Middle frontal gyrus (tissue), 1 donor: ENCODE measurements at regions not wholly inside any gene's neighbourhood (a gene's known extent, or its start where the extent isn't known, plus 50 kb on each side); places are given as distances from the start of the nearest gene placed in this dataset.

Source experiments
- DNase-seq: peaks from one replicate; pipeline ENCODE4 v3.0.0-alpha.2; 2015; ENCODE audit warnings: low spot score; ENCODE audit errors: extremely low spot score

DNA sequence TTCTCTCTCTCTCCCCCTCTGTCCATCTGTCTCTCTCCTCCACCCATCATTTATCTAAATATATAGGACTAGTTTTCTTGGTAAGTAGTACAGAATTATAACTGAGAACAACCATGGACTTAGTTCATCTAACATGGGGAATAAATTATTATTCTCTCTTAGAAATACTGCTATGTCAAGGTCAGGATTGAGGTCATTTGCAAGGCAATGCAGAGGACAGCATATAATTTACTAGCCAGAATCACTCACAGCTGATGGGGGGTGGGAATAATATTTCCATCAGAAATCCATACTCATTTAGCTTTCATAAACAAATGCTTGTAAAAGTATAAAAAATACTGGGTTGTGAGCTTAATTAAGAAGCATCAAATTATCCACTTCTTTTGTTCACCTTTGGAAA is 553.9 kb upstream of the POU3F2 start:
- DNase-seq, result no peak

- DNase-seq, result no peak
These were observed 547.8 kb upstream of the POU3F2 start for GRCh38 chr6:98286620-98287019.

- no peak for DNase-seq
These were observed 546.5 kb upstream of the POU3F2 start for GRCh38 chr6:98287876-98288275.

DNA sequence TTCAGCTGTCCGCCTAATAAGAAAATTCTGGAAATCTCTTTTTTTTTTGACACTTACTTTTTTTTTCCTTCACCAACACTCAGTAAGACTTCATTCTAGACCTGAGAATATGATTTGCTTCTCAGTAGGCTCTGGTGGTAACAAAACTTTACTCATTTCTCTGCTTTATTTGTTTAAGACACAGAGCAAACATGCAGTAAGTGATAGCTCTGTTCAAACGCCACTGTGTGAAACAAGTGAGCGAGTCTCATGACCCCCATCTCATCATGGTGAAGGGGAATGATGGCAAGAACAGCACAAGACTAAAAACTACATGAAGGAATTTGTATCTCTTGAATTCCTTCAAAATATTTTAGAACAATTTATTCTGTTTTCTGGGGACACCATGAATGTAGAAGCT is 541.6 kb upstream of the POU3F2 start:
- no peak for DNase-seq

DNA sequence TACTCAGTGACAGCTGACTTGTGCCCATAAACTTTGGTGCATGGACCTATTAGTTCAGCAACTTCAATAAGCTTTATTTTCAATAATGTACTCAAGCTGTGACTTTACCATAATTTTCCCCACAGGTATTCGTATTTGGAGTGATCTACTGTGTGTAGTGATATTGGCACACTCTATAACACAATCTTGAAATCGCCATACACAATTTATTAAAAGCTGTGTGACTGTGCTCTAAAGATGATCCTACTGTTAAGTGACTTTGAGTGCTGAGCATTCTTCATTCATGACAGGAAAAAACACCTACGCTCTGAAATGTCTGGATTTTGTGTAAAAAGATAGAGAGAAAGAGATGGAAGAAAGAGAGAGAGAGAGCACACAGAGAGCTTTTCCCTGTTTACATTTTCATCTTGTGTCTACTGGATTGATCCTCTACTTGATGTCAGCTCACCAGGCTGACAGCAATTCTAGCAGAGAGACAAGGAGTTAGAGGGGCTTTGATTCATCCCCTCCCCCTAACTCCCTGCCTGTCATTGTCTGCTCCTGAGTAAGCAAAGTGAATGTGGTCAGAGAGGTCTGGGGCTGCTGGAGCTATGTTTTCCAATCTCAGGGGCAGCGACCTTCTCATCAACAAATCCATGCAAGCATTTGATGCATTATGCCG is 538.7 kb upstream of the POU3F2 start:
- no peak for DNase-seq

DNA sequence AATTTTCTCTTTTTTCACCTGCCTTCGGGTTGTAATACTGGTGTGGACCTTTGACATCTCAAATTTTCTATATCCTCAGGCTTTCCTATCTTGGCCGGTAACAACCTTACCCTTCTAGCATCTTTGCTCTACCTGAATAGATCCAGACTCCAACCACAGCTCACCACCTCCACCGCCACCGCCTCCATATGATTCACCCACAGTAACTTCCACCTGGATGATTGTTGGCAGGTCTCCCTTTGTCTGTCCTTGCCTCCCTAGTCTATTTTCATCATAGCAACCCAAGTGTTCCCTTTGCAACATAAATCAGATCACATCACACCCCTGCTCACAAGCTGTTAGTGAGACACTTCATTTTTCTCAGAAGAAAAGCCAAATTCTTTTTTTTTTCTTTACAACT is 525.8 kb upstream of the POU3F2 start:
- DNase-seq, result peak; percentile 5

GRCh38 chr6:98310443-98310842 is 523.9 kb upstream of the POU3F2 start:
- DNase-seq, result no peak

DNA sequence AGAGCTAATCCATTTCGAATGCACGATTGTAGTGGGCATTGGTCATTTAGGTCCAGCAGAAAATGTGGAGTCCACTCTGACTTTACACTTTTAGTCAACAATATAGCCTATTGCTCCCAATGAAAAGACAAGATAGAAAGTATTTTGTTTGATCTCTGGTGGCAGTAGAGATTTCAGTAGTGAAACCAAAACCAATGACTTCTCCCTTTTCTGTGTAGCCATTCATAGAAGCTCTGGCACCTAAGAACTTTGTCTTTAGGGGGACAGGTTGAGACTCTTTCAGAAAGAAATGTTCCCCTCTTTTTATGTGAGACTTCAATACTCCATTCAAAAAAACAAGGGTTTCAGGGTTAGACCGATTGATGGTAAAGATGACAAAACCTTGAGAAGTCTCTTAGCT is 510.8 kb upstream of the POU3F2 start:
- DNase-seq, result no peak

DNA sequence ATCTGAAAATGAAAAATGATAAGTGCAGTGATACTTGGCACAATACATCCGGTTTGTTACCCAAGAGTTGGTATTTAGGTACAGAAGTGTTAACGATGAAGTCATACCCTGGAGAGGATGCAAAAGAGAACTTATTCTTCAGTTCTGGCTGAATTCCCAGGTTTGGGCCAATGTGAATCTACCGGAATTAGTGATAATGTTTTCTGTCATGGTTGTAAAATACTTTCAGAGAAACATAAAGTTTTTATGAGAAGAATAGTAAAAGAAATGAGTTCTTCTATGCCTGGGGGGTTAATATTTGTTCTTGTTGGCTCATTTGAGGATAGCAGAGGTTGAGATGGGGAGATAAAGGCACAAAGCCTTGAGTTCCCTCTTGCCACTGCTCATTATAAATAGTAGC is 509.9 kb upstream of the POU3F2 start:
- no peak for DNase-seq

GRCh38 chr6:98325366-98325765 is 509.0 kb upstream of the POU3F2 start:
- no peak for DNase-seq

DNA sequence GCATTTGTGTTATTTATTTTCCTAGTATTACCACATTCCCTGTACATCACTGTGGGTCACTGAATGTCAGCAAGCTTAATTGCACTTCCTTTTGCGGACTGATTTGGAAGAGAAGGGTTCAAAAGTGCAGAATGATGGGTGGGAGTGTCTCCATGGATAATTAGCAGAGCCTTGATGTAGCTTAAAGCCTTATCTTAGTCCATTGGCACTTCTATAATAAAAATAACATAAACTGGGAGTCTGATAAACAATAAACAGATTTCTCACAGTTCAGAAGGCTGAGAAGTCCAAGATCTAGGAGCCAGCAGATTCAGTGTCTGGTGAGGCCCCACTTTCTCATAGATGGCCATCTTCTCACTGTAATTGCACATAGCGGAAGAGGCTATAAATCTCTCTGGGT is 501.1 kb upstream of the POU3F2 start:
- DNase-seq, result no peak

DNA sequence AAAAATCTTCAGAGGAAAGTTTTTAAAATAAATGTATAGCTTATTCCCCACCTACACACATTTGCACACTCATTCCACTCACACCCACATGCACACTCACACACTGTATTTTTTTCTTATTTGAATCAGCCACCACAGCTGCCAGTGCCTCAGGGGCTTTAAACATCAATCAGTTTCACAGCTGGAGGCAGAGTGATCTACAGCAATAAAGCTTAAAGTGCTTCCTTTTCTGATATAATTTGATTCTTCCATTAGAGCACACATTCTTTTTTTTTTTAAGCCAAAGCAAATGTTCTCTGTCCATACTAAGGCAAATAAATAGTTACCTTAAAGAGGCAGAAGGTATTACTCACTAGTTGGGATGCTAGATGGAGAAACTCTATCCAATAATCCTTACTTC is 498.8 kb upstream of the POU3F2 start:
- DNase-seq, result no peak

DNA sequence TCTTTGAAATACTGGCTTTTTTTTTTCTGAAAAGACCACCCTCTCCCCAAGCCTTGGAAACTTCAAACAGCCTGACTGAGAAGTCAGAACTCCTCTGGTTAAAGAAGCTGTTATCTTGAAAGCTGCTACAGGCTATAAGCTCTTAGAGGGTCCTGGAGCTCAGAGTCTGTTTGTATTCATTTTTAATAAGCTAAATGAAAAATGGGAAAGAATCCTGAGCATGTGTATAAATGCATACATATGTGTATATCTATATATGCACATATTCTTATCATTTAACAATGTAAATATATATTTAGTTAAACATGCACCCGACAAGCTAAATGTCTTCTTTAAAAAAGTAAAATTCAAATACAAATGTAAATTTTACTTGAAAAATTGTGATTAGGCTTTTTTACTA is 494.9 kb upstream of the POU3F2 start:
- no peak for DNase-seq

DNA sequence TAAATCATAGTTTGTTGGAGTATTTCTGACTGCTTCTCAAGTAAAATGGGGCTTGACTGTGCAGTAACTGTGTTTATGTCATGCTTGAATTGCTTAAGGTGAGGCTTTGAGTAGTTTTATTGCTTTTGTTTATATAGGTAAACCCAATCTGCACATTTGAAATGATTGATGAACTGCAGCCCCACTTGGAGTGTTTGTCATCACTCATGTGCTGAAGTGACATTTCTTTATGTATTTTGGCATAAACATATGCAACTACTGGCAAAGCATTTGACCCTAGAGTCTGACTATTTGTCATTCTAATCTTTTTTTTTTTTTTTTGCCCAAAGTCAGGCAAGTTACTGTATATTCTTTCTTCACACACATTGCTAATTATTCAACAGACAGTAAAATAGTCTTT is 491.4 kb upstream of the POU3F2 start:
- DNase-seq, result no peak

GRCh38 chr6:98343797-98344196 is 490.6 kb upstream of the POU3F2 start:
- DNase-seq, result no peak

DNA sequence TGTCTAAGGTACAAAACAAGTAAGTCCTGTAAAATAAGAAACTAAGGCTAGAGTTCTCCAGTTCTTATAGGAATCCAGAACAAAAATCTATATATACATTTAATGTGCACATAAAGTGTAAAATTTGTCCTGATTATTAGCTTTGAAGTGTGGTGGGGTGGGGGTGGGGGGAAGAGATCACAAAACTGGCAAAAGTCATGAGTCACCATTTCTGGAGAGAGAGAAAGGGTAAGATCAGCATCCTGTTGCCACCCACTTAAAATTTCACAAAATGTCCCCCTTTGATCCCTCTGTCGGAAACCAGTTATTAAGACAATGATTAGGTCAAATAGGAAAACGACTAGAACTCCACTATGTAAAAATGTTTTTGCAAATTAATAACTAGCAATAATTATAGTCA is 482.0 kb upstream of the POU3F2 start:
- DNase-seq, result no peak

- no peak for DNase-seq
These were observed 476.2 kb upstream of the POU3F2 start for GRCh38 chr6:98358173-98358572.

DNA sequence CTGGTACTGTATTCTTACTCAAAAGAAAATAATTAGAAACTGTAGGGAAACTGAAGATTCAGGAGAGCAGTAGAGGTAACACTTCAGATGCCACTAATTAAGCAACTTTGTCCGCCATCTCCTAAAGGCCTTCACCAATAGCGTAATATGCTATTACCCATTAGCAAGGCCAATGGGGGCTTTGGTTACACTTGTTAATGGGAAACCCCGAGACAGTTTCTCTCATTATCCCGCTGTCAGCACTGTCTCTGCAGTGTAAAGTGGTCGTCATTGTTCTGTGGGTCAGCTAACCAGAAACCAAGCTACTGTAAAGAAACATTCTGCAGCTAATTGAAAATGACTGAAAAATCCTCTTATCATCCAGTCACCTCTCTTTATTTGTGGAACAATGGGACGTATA is 468.0 kb upstream of the POU3F2 start:
- DNase-seq, result no peak

DNA sequence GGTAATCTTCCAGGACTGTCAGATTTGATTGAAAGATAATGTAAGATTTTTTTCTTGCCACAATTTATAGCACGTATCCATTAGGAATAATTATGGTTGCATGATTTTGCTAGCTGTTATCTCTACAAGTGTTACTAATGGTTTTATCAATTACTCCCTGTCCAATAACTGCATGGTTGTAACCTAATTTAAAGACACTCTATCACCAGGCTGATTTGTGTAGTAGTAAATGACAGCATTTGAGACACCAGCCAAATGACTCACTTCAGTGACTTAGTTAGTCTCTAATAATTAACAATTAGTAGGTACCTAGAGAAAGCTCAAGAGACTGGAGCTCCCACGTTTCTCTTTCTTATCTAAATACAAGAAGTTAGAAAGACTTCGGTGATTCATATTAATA is 453.8 kb upstream of the POU3F2 start:
- DNase-seq, result no peak

DNA sequence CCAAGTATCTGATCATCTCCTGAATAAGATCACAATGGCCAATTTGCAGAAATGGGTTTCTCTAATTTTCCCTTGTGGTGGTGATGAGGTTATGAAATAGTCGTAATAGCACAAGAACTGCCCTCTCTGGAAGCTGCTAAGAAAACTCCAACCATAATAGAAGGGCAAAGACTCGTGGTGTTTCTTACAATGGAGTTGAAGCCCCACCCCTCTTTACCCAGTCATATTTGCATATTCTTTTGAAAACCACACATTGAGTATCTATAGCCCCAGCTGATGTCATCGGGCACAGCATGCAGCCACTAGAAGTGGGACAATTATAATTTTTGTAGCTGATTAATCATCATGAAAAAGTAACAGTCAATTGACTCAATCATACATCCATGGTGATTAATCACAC is 452.1 kb upstream of the POU3F2 start:
- DNase-seq, result no peak

DNA sequence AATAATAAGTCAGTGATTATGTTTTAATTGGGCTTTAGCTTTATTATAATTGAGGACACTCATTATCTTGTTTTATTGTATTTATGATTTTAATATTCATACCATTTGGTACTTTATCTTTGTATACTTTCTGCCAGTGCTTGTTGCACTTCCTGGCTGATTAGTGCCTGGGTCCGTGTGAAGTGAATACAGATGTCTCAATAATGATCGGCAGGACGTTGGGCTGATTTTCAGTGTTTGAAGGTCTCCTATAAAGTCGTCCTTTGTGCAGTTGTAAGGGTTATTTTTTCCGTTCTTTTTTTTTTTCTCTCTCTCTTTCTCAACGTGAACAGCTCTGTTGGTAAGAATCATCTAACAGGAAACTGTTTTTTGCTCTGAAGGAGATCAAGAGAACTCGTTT is 450.0 kb upstream of the POU3F2 start:
- no peak for DNase-seq

DNA sequence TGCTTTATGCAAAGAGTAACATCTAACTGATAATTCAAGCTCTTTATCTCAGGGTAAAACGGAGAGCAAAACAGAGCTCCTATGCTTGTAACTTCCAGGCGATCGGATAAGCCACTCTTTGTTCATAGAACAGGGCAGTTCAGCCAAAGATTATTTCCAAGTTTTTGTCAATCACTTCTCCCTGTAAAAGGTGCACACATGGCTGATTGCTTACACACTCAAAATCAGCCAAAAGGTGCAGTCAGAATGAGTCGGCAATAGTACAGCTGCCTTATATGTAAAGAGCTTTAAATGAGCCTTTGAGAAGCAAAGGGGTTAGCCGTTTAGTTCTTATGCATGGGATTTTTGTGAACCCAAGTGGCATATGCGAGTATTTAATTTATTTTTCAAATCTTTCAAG is 449.6 kb upstream of the POU3F2 start:
- DNase-seq, result no peak

DNA sequence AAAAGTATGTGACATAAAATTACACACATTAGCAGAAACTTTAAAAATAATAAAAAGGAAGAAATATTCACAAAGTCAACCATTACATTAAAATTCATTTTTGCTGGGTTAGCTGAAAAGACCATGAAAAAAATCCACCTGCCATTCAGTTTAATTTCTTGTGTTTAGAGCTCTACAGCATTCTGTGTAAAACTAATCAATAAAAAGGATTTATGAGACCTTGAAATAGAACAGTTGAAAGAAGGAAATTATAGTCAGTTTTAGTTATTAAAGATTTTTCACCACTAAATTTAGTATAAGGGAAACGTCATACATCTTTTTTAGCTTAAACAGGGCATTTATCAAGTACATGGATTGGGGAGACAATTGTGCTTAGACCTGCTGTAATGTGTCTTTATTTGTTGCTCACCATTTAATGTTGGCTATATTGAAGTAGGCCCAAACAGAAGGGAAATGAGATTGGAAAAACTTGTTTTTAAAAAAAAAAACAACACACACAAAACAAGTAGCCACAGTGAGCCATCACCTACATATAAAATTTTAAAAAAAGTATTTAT is 438.7 kb upstream of the POU3F2 start:
- DNase-seq, result no peak

DNA sequence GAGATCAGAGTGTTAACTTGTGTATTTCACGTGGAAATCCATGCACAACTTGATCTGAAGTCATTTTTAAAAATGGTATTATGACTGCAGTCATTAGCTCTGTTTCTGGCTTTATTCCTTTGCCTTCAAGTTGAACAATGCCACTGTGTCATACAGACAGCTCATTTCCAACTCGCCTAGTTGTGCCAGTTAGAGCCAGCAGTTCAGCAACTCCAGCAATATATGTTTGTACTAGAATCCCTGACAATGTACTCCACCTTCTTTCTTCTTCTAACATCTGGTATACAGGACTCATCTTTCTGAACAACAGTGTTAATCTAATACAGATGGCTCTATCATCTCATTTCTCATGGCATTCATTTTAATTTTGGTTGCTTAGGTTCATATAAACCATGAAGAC is 418.3 kb upstream of the POU3F2 start:
- no peak for DNase-seq
